ENCODE measurements at regions not wholly inside any gene's neighbourhood (a gene's known extent, or its start where the extent isn't known, plus 50 kb on each side); places are given as distances from the start of the nearest gene placed in this dataset.

DNA sequence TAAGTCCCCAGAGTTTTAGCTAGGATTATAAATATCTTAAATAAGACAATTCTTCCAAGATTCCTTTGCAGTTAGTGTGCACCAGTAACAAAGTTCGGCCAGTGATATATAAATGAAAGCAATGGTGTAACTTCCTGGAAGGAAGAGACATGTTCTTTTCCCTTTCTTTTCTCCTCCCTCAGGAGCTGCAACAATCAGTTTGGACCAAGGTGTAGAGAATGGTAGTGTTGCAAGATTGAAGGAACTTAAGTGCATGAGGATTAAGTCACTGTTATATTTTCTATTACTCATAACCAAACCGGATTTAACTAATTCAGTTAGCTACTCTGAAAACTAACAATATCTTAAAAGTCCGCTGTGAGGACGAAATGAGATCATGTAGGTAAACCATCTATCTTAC, 68.9 kb upstream of the KCNJ16 start:
- no peaks in the 10 kb centered on the region for H3K36me3 ChIP-seq (ENCODE audit: control insufficient read depth, insufficient read depth, low read length)
- no peak overlapping the region for H3K9ac ChIP-seq
- no peaks in the 10 kb centered on the region for H3K79me2 ChIP-seq
- H3K27me3 ChIP-seq (ENCODE audit: control insufficient read depth, insufficient read depth, low read length) = no peaks in the 10 kb centered on the region
- no peaks in the 10 kb centered on the region for H3K9me3 ChIP-seq (ENCODE audit: control insufficient read depth, low read length)
- H2AFZ ChIP-seq = no peak overlapping the region
- H3K4me2 ChIP-seq (ENCODE audit: low read length) = no peak overlapping the region
- H3K4me3 ChIP-seq (ENCODE audit: low read depth, low read length) = no peak overlapping the region
- H3K27ac ChIP-seq = no peak overlapping the region
- H3K4me1 ChIP-seq = no peaks in the 10 kb centered on the region
- TF ChIP-seq, protein P1, sequence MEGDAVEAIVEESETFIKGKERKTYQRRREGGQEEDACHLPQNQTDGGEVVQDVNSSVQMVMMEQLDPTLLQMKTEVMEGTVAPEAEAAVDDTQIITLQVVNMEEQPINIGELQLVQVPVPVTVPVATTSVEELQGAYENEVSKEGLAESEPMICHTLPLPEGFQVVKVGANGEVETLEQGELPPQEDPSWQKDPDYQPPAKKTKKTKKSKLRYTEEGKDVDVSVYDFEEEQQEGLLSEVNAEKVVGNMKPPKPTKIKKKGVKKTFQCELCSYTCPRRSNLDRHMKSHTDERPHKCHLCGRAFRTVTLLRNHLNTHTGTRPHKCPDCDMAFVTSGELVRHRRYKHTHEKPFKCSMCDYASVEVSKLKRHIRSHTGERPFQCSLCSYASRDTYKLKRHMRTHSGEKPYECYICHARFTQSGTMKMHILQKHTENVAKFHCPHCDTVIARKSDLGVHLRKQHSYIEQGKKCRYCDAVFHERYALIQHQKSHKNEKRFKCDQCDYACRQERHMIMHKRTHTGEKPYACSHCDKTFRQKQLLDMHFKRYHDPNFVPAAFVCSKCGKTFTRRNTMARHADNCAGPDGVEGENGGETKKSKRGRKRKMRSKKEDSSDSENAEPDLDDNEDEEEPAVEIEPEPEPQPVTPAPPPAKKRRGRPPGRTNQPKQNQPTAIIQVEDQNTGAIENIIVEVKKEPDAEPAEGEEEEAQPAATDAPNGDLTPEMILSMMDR (IDR thresholded peaks at IDR 0.05) = no peak

DNA sequence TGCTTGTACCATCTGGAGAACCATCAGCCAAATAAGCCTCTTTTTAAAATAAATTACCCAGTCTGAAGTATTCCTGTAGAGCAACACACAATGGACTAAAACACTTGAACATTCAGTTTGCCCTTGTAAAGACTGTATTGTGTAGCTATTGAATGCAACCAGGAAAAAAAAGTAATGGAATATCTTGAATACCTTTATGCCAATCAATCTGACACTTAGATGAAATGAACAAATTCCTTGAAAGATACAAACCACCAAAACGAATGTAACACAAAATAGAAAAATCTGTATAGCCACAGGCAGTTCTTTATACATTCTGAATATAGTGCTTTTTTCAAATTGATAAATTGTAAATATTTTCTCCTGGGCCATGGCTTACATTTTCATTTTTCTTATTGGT, 63.3 kb upstream of the KCNJ16 start:
- Histone ChIP-seq H2AFZ (no peak overlapping the region), H3K36me3 (ENCODE audit: control insufficient read depth, insufficient read depth, low read length) (no peaks in the 10 kb centered on the region), H3K9me3 (ENCODE audit: control insufficient read depth, low read length) (no peaks in the 10 kb centered on the region), H3K27ac (no peak overlapping the region), H3K4me2 (ENCODE audit: low read length) (no peak overlapping the region), H3K4me1 (no peaks in the 10 kb centered on the region), H3K27me3 (ENCODE audit: control insufficient read depth, insufficient read depth, low read length) (no peaks in the 10 kb centered on the region), H3K9ac (no peak overlapping the region), H3K4me3 (ENCODE audit: low read depth, low read length) (no peak overlapping the region), H3K79me2 (no peaks in the 10 kb centered on the region)
- TF ChIP-seq, protein P1 (IDR thresholded peaks at IDR 0.05) = no peak

DNA sequence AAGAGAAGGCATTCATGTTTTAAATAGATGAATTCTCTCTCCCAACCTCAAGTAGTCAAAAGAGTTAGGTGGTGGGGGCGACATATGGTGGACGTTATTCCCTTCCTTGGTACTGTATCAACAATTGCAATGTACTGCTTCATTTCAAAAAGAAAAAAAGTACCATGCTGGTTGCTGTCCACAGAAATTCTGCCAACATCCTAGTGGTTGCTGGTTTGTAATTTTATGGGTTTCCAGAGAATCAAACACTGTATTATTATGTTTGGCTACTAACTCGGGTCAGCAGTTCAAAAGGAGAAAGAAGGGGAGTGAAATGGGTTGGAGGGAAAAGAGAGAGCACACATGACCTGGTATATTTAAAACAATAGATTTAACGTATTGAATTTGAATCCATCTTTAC, 61.1 kb upstream of the KCNJ16 start:
- Histone ChIP-seq H3K27ac (no peak overlapping the region), H3K4me2 (ENCODE audit: low read length) (no peak overlapping the region), H3K4me3 (ENCODE audit: low read depth, low read length) (no peak overlapping the region), H3K4me1 (no peaks in the 10 kb centered on the region), H3K9me3 (ENCODE audit: control insufficient read depth, low read length) (no peaks in the 10 kb centered on the region), H3K9ac (no peak overlapping the region), H3K27me3 (ENCODE audit: control insufficient read depth, insufficient read depth, low read length) (no peaks in the 10 kb centered on the region), H2AFZ (no peak overlapping the region), H3K79me2 (no peaks in the 10 kb centered on the region), H3K36me3 (ENCODE audit: control insufficient read depth, insufficient read depth, low read length) (no peaks in the 10 kb centered on the region)
- TF ChIP-seq, protein P1 (IDR thresholded peaks at IDR 0.05) = no peak

DNA sequence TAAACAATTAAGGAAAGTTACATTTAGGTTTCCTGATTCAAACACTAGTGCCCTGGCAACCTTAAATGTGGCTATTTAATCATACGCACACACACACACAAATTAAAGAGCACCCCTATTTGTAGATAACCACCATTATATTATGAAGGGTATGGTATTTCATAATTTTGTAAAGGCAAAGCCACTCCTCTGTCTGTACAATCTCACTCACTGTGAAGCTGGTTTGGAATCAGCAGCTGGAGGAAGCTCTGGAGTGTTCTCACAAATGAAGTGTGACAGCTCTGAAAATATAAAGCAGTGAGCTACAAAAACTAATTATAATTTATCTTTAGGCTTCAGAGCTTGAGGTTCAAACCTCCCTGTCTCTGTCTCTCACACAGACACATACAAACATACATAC, 57.9 kb upstream of the KCNJ16 start:
- no peaks in the 10 kb centered on the region for H3K79me2 ChIP-seq
- H3K36me3 ChIP-seq (ENCODE audit: control insufficient read depth, insufficient read depth, low read length) = no peaks in the 10 kb centered on the region

DNA sequence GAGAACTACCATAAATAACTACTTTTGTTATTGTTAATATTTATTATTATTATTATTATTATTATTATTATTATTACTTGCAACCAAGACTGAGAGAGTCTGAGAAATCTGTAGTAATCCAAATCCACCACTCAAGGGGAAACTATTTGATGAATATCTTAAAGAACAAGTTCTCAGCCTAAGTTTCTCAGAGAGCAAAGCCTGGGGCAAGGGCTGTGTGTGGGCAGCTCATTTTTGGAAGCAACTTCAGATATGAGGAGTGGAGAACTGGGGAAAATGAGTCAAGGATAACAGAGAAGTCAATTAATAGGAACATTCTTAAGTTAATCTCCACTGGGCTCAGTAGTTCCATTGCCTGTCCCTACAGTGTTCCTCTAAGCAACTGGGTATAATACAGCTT, 57.1 kb upstream of the KCNJ16 start:
- TF ChIP-seq, protein P1 (IDR thresholded peaks at IDR 0.05) = no peak
- Histone ChIP-seq H3K9me3 (ENCODE audit: control insufficient read depth, low read length) (no peaks in the 10 kb centered on the region), H3K9ac (no peak overlapping the region), H3K27me3 (ENCODE audit: control insufficient read depth, insufficient read depth, low read length) (no peaks in the 10 kb centered on the region), H3K36me3 (ENCODE audit: control insufficient read depth, insufficient read depth, low read length) (no peaks in the 10 kb centered on the region), H3K79me2 (no peaks in the 10 kb centered on the region), H3K4me3 (ENCODE audit: low read depth, low read length) (no peak overlapping the region), H3K27ac (no peak overlapping the region), H2AFZ (no peak overlapping the region), H3K4me2 (ENCODE audit: low read length) (no peak overlapping the region), H3K4me1 (peaks cover 3% of the 10 kb centered on the region)

More for the DNA sequence above, 57.9 kb upstream of the KCNJ16 start:
- no peaks in the 10 kb centered on the region for H3K9me3 ChIP-seq (ENCODE audit: control insufficient read depth, low read length)
- H3K4me2 ChIP-seq (ENCODE audit: low read length) = no peak overlapping the region
- H3K9ac ChIP-seq = no peak overlapping the region
- peaks cover 3% of the 10 kb centered on the region for H3K4me1 ChIP-seq
- H2AFZ ChIP-seq = no peak overlapping the region
- H3K4me3 ChIP-seq (ENCODE audit: low read depth, low read length) = no peak overlapping the region
- no peaks in the 10 kb centered on the region for H3K27me3 ChIP-seq (ENCODE audit: control insufficient read depth, insufficient read depth, low read length)
- no peak overlapping the region for H3K27ac ChIP-seq
- TF ChIP-seq, protein P1 (IDR thresholded peaks at IDR 0.05) = no peak
